ENCODE measurements at regions not wholly inside any gene's neighbourhood (a gene's known extent, or its start where the extent isn't known, plus 50 kb on each side); places are given as distances from the start of the nearest gene placed in this dataset.

- TF ChIP-seq GMEB1 (CRISPR knock-in tag; IDR thresholded peaks at IDR 0.05; ENCODE audit: borderline replicate concordance) (no peak), ZNF235 (CRISPR knock-in tag; IDR thresholded peaks at IDR 0.05; ENCODE audit: borderline replicate concordance) (no peak), ZNF687 (CRISPR knock-in tag; IDR thresholded peaks at IDR 0.05) (peak; percentile 56), CAMTA2 (CRISPR knock-in tag; IDR thresholded peaks at IDR 0.05; ENCODE audit: borderline replicate concordance) (no peak), MNT (IDR thresholded peaks at IDR 0.05) (peak; percentile 86), KAT7 (CRISPR knock-in tag; IDR thresholded peaks at IDR 0.05; ENCODE audit: borderline replicate concordance) (no peak), FOXC1 (CRISPR knock-in tag; IDR thresholded peaks at IDR 0.05; ENCODE audit: borderline replicate concordance) (no peak), ZNF496 (CRISPR knock-in tag; IDR thresholded peaks at IDR 0.05; ENCODE audit: insufficient replicate concordance) (no peak), SAFB2 (CRISPR knock-in tag; IDR thresholded peaks at IDR 0.05; ENCODE audit: borderline replicate concordance, low read depth) (no peak), ZBTB8A (CRISPR knock-in tag; IDR thresholded peaks at IDR 0.05; ENCODE audit: borderline replicate concordance, low read depth) (no peak), PREB (CRISPR knock-in tag; IDR thresholded peaks at IDR 0.05) (no peak), BCL6 (CRISPR knock-in tag; IDR thresholded peaks at IDR 0.05) (0 out of 2 replicates have a peak, but pooled peaks have one; percentile 20), KMT2B (CRISPR knock-in tag; IDR thresholded peaks at IDR 0.05) (no peak), HDAC1 (CRISPR knock-in tag; IDR thresholded peaks at IDR 0.05) (0 out of 2 replicates have a peak, but pooled peaks have one; percentile 20), EEA1 (CRISPR knock-in tag; IDR thresholded peaks at IDR 0.05; ENCODE audit: borderline replicate concordance) (no peak), GFI1 (CRISPR knock-in tag; IDR thresholded peaks at IDR 0.05; ENCODE audit: borderline replicate concordance) (no peak), TBX2 (CRISPR knock-in tag; IDR thresholded peaks at IDR 0.05; ENCODE audit: borderline replicate concordance) (0 out of 2 replicates have a peak, but pooled peaks have one; percentile 17), ZNF619 (CRISPR knock-in tag; IDR thresholded peaks at IDR 0.05) (no peak), ZSCAN25 (CRISPR knock-in tag; IDR thresholded peaks at IDR 0.05) (peak; percentile 77; the same call in 1 of the 2 replicates), ZMYM2 (CRISPR knock-in tag; IDR thresholded peaks at IDR 0.05) (no peak)
These were observed 147.5 kb upstream of the GSE1 start (continued) for GRCh38 chr16:85465328-85466303.
